HepG2 (cell line): ENCODE measurements at regions not wholly inside any gene's neighbourhood (a gene's known extent, or its start where the extent isn't known, plus 50 kb on each side); places are given as distances from the start of the nearest gene placed in this dataset.

Experiments
- ATAC-seq: fragments of 200-7000 bp; cut with Tn5 transposase; 3 replicates; pipeline ENCODE4 v1.9.1; 2020; ENCODE audit warnings: mild to moderate bottlenecking, moderate library complexity
- BruUV-seq: library from RNA; stranded (reverse); fragments of 400-500 nt; replicated peaks from 2 replicates; lab custom pipeline; 2021; lab: Mats Ljungman, UMichigan
- CTCF ChIA-PET: fragments of 300-600 bp; formaldehyde crosslinking; extraction: SDS; loops from one replicate; lab custom pipeline; 2021; ENCODE audit warnings: low total read pairs, inconsistent platforms, low intra/inter-chr PET ratio; lab: Yijun Ruan, JAX
- POLR2A ChIA-PET: fragments of 350-600 bp; sonication (Branson Sonifier 250); formaldehyde crosslinking; loops from one replicate; lab custom pipeline; 2020; ENCODE audit warnings: antibody characterized with exemption, inconsistent platforms; lab: Yijun Ruan, JAX
- DNase-seq: peaks from one replicate; pipeline ENCODE4 v3.0.0-alpha.2; 2015; ENCODE audit warnings: low spot score
- FAIRE-seq: peaks from 3 replicates; lab custom pipeline; 2011; peaks lifted over from hg19 to GRCh38; lab: Jason Lieb, UNC
- H2AFZ ChIP-seq: one replicate; pipeline ENCODE4 v1.6.1; 2011; ENCODE audit warnings: low read length, inconsistent platforms
- H3K27ac ChIP-seq: fragments of 300-600 bp; 3 replicates; pipeline ENCODE4 v1.8.0; 2011; ENCODE audit warnings: mixed run types, mild to moderate bottlenecking, mixed read lengths, low read length, inconsistent platforms; ENCODE audit not compliant: insufficient read depth; ENCODE audit errors: extremely low read length
- H3K27me3 ChIP-seq, 2 experiments: fragments of 200-600 bp in 1 of 2; 2 replicates in 1 of 2; 3 replicates in 1 of 2; pipeline versions ENCODE4 v1.6.0 to v1.8.0; 2011; ENCODE audit warnings: low read length in 2 of 2, mild to moderate bottlenecking in 2 of 2, moderate library complexity in 2 of 2, inconsistent platforms in 1 of 2; ENCODE audit not compliant: insufficient read depth in 2 of 2, control insufficient read depth in 1 of 2
- H3K36me3 ChIP-seq, 2 experiments: fragments of 200-600 bp in 1 of 2; replicated peaks in 1 of 2; 2 replicates in 1 of 2; 3 replicates in 1 of 2; pipeline versions ENCODE4 v1.5.1 to v1.8.0; 2011; ENCODE audit warnings: low read length in 2 of 2, inconsistent platforms in 1 of 2; ENCODE audit not compliant: insufficient read depth in 2 of 2, control insufficient read depth in 1 of 2
- H3K4me1 ChIP-seq: 2 replicates; pipeline ENCODE4 v1.5.1; 2012; ENCODE audit warnings: low read length, inconsistent platforms; ENCODE audit not compliant: insufficient read depth
- H3K4me2 ChIP-seq: 2 replicates; pipeline ENCODE4 v1.6.0; 2011; ENCODE audit warnings: low read depth, low read length, inconsistent platforms
- H3K4me3 ChIP-seq, 3 experiments: fragments of 200-600 bp in 1 of 3; sonication (generic), shearing (Covaris generic) in 1 of 3; replicated peaks in 1 of 3; 2 replicates each; pipeline ENCODE4 v1.5.1; 2011 to 2016; ENCODE audit warnings: low read length in 3 of 3, inconsistent platforms in 2 of 3, low read depth in 2 of 3, mild to moderate bottlenecking in 2 of 3, control low read depth in 1 of 3, mixed read lengths in 1 of 3; ENCODE audit not compliant: insufficient read depth in 1 of 3
- H3K79me2 ChIP-seq: one replicate; pipeline ENCODE4 v1.6.1; 2011; ENCODE audit warnings: low read length, inconsistent platforms; ENCODE audit not compliant: insufficient read depth
- H3K9ac ChIP-seq: 2 replicates; pipeline ENCODE4 v1.6.0; 2011; ENCODE audit warnings: mild to moderate bottlenecking, low read depth, low read length, inconsistent platforms; ENCODE audit not compliant: insufficient read depth
- H3K9me3 ChIP-seq: 2 replicates; pipeline ENCODE4 v1.5.1; 2012; ENCODE audit warnings: mild to moderate bottlenecking, low read length
- H4K20me1 ChIP-seq: 2 replicates; pipeline ENCODE4 v1.6.0; 2011; ENCODE audit warnings: inconsistent platforms, mild to moderate bottlenecking, low read length, moderate library complexity; ENCODE audit not compliant: insufficient read depth
- ATAD3A ChIP-seq: sonication (generic); formaldehyde crosslinking; IDR thresholded peaks from 2 replicates; pipeline ENCODE4 v1.4.0; 2020; ENCODE audit warnings: missing genetic modification reagents
- DPF2 ChIP-seq: sonication (generic); formaldehyde crosslinking; IDR thresholded peaks from 2 replicates; pipeline ENCODE4 v1.4.0; 2020; ENCODE audit warnings: mild to moderate bottlenecking, low read depth, missing genetic modification reagents, borderline replicate concordance
- DRAP1 ChIP-seq: IDR thresholded peaks from 2 replicates; pipeline ENCODE4 v1.6.1; 2016; ENCODE audit warnings: missing genetic modification reagents, missing compliant biosample characterization
- FOXP4 ChIP-seq: sonication (generic); formaldehyde crosslinking; IDR thresholded peaks from 2 replicates; pipeline ENCODE4 v1.4.0; 2020; ENCODE audit warnings: missing genetic modification reagents
- GATA4 ChIP-seq: sonication (generic); IDR thresholded peaks from 2 replicates; pipeline ENCODE4 v1.6.1; 2016; ENCODE audit warnings: antibody characterized with exemption, low read depth, borderline replicate concordance
- HOXA5 ChIP-seq: sonication (generic); formaldehyde crosslinking; IDR thresholded peaks from 2 replicates; pipeline ENCODE4 v1.4.0; 2020; ENCODE audit warnings: missing genetic modification reagents
- NFE2 ChIP-seq: sonication (generic); formaldehyde crosslinking; IDR thresholded peaks from 2 replicates; pipeline ENCODE4 v1.4.0; 2020; ENCODE audit warnings: missing genetic modification reagents
- RFXAP ChIP-seq: sonication (generic); formaldehyde crosslinking; IDR thresholded peaks from 2 replicates; pipeline ENCODE4 v1.4.0; 2020; ENCODE audit warnings: missing genetic modification reagents, borderline replicate concordance
- SRF ChIP-seq: IDR thresholded peaks from 2 replicates; pipeline ENCODE4 v1.6.1; 2011; ENCODE audit warnings: mild to moderate bottlenecking, low read depth, low read length, moderate library complexity
- ZBTB38 ChIP-seq: sonication (generic); formaldehyde crosslinking; IDR thresholded peaks from 2 replicates; pipeline ENCODE4 v1.5.1; 2020; ENCODE audit warnings: mild to moderate bottlenecking, missing genetic modification reagents
- ZFP36 ChIP-seq: fragments of 150-350 bp; IDR thresholded peaks from 2 replicates; pipeline ENCODE4 v1.6.1; 2018; ENCODE audit warnings: borderline replicate concordance, low read length, low read depth; ENCODE audit not compliant: partially characterized antibody
- ZMYM4 ChIP-seq: sonication (generic); formaldehyde crosslinking; IDR thresholded peaks from 2 replicates; pipeline ENCODE4 v1.8.1; 2023; ENCODE audit warnings: mild to moderate bottlenecking, missing genetic modification reagents
- ZNF17 ChIP-seq: sonication (generic); formaldehyde crosslinking; IDR thresholded peaks from 2 replicates; pipeline ENCODE4 v1.5.0; 2020; ENCODE audit warnings: mild to moderate bottlenecking, missing genetic modification reagents
- ZNF274 ChIP-seq: sonication (generic); formaldehyde crosslinking; IDR thresholded peaks from 2 replicates; pipeline ENCODE4 v1.5.1; 2020; ENCODE audit warnings: mild to moderate bottlenecking, missing genetic modification reagents
- ZNF563 ChIP-seq: sonication (generic); formaldehyde crosslinking; IDR thresholded peaks from 2 replicates; pipeline ENCODE4 v1.8.0; 2022; ENCODE audit warnings: mild to moderate bottlenecking, moderate library complexity, missing genetic modification reagents
- in situ Hi-C: cut with HindIII; loops from 2 replicates; pipeline ENCODE4 v1.10.0; 2017; ENCODE audit warnings: low pct_unique_long_range_greater_than_20kb; ENCODE audit not compliant: extremely low pct_ligation_motif_present
- intact Hi-C: fragments of 100-400 bp; cut with micrococcal nuclease; formaldehyde crosslinking; loops from one replicate; pipeline ENCODE4 v1.10.0; 2022; ENCODE audit not compliant: unreplicated experiment
- TF ChIP-seq, protein P1 (sequence below), 2 experiments: sonication (generic) in 1 of 2; formaldehyde crosslinking in 1 of 2; IDR thresholded peaks; 2 replicates each; pipeline versions ENCODE4 v1.5.1 to v1.6.1; 2011 to 2020; ENCODE audit warnings: borderline replicate concordance in 1 of 2, low read depth in 1 of 2, low read length in 1 of 2, mild to moderate bottlenecking in 1 of 2, missing genetic modification reagents in 1 of 2, moderate library complexity in 1 of 2

DNA sequence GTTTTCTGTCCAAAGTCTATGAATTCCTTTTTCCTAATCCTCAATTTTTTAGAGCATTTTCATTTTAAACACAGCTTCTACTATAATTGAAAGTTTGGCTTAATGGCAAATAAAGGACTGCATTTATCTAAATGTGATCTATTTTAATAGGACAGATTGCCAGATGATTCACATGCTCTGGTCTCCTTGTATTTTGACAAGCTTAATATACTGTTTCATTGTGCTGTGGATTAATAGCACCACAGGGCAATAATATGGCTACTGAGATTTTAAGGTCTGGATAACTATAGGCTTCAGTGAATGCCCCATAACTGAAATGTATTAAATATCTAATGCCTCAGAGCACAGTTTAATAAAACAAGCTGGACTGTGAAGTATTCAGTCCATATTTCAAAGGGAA, 1362.8 kb downstream of the XPNPEP1 start:
- no peak for ATAC-seq
- TF ChIP-seq SRF = no peak
- no peak for TF ChIP-seq ZBTB38 (CRISPR knock-in tag)
- no peak for TF ChIP-seq RFXAP (CRISPR knock-in tag)
- no peak for TF ChIP-seq DRAP1 (CRISPR knock-in tag)
- TF ChIP-seq ZFP36 = no peak
- TF ChIP-seq, protein P1, sequence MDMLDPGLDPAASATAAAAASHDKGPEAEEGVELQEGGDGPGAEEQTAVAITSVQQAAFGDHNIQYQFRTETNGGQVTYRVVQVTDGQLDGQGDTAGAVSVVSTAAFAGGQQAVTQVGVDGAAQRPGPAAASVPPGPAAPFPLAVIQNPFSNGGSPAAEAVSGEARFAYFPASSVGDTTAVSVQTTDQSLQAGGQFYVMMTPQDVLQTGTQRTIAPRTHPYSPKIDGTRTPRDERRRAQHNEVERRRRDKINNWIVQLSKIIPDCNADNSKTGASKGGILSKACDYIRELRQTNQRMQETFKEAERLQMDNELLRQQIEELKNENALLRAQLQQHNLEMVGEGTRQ (IDR thresholded peaks at IDR 0.05; ENCODE audit: low read depth, low read length) = no peak
- TF ChIP-seq, protein P1 (CRISPR knock-in tag; IDR thresholded peaks at IDR 0.05; ENCODE audit: borderline replicate concordance) = no peak
- no peak for TF ChIP-seq ATAD3A (CRISPR knock-in tag)
- no peak for TF ChIP-seq HOXA5 (CRISPR knock-in tag)
- no peak for TF ChIP-seq FOXP4 (CRISPR knock-in tag)
- TF ChIP-seq ZNF274 (CRISPR knock-in tag) = no peak
- no peak for TF ChIP-seq GATA4
- no peak for TF ChIP-seq ZNF563 (CRISPR knock-in tag)
- TF ChIP-seq ZMYM4 (CRISPR knock-in tag) = no peak
- no peak for TF ChIP-seq DPF2 (CRISPR knock-in tag)
- TF ChIP-seq ZNF17 (CRISPR knock-in tag) = no peak
- no peak for TF ChIP-seq NFE2 (CRISPR knock-in tag)
- Histone ChIP-seq H3K4me1 (no peaks in the 10 kb centered on the region), H3K9ac (no peak overlapping the region), H3K27ac (no peak overlapping the region), H3K9me3 (peaks cover 30% of the 10 kb centered on the region), H3K4me2 (no peak overlapping the region), H3K79me2 (no peaks in the 10 kb centered on the region), H3K27me3 (no peaks in the 10 kb centered on the region), H4K20me1 (no peaks in the 10 kb centered on the region), H3K4me3 (no peak overlapping the region), H3K36me3 (no peaks in the 10 kb centered on the region), H2AFZ (no peak overlapping the region)
- no TSS peak for BruUV-seq
- in situ Hi-C loops (no loop called here), intact Hi-C loops (no loop called here)
- CTCF ChIA-PET = no interaction called here
- no peak for DNase-seq
- POLR2A ChIA-PET = no interaction called here
- FAIRE-seq = no peak
